ENCODE measurements at regions not wholly inside any gene's neighbourhood (a gene's known extent, or its start where the extent isn't known, plus 50 kb on each side); places are given as distances from the start of the nearest gene placed in this dataset.
"Not testable (repeated sequence)": the region's sequence is repeated elsewhere in the genome, so short reads cannot be mapped to it uniquely, and the experiment has no call there.

DNA sequence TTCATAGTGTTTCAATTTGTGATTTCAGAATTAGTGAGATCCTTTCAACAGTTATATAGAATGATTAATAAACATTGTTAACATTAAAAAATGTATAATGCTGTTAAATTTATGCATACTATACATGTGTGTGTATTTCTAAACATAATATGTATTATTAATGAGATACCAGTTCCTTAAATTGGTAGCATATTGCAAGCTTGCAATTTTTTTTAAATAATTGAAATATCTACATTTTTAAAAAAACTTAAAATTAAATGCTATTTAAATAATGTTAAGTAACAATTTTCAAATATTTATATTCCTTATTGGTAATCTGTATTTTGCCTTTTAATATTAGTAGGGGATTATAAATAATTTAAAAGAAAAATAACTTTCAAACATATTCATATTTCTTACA is 1479.5 kb upstream of the PCDH7 start:
- no peak for DNase-seq

- DNase-seq = no peak
Measured at GRCh38 chr4:29243054-29243453, 1477.1 kb upstream of the PCDH7 start.

DNA sequence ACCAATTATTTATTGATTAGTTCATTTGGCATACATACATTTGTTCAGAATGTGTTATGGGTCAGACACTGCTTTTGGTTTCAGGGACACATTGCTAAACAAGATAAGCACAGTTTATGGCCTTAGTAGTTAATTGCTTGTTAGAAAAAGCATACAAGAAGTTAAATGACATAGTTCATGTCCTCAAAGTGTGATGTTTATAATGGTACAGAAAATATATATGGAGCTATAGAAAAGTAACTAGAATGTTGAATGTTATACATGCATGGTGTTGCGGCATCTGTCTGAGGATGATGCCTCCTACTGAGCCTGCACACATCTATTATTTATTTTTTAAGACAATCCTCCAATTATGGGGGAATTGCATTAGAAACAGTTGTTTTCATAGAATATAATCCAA is 1476.3 kb upstream of the PCDH7 start:
- no peak for DNase-seq

DNA sequence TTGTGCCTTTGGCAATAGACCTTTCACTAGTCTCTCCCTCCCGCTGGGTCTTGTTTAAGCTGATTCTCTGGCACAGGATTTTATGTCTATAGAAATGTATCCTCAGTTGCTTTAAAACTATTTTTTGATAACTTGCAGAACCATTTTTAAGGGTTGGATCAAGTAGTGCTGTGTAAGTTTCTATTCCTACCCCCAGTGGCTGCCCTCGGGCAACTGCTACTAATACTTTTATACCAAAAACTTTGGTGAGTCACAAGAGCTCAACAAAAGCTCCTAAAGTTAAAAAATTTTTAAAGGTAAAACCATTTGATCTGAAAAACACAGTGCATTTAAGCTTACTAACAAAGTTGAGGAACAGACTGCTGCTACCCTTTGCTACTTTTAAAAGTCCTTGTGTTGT is 1460.6 kb upstream of the PCDH7 start:
- no peak for DNase-seq

GRCh38 chr4:29262986-29263385 is 1457.2 kb upstream of the PCDH7 start:
- no peak for DNase-seq

DNA sequence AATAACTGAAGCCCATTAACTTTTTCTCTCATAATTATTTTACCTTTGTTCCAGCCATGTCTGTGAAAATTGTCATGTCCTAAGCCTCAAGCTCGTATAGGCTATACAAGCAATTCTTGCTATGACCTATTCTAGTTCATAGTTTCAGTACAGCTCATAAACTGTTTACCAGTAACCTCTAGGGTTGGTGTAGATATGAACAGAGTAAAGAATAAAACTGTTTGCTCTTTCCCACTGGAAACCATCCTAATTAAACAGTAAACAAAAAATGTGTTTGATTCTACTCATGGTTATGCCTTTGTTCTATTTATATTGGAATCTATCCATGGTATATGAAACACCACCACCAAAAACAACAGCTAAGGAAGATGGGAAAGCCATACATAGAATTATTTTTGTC is 1444.0 kb upstream of the PCDH7 start:
- no peak for DNase-seq

- no peak for DNase-seq
Measured at GRCh38 chr4:29277381-29277780, 1442.8 kb upstream of the PCDH7 start.

DNA sequence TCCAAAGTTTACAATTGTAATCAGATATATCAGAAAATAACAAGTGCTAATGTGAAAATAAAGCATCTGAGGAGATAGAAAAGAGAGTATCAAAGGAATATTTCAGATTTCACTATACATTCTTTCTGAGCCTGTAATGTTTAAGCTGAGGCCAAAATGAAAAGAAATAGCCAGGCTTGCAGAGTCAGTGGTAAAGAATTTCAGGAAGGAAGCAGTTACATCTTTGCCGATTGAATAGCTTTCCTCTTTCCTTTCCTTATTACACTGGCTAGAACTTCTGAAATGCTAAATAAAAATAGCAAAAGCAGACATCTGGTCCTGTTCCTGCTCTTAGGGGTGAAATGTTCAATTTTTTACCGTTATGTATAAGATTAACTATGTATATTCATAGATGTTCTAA is 1441.6 kb upstream of the PCDH7 start:
- DNase-seq = no peak

- DNase-seq = no peak
Measured at GRCh38 chr4:29289118-29289517, 1431.1 kb upstream of the PCDH7 start.

DNA sequence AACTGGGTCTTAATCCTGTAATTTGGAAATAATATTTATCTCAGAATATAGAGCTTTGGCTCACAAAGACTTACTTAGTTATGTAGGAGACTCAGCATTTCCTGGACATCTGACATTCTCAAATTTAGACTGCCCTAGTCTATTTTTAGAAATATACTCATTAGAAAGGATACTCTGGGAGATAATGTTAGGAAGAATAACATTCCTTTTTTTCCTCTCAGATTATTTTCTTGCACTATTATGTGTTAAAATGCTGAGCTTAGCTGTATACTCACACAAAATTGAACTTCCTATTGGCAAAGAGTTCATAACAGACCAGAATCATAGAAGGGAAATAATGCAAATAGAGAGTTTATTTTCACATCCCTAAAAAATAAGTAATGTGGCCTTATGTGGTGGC is 1424.9 kb upstream of the PCDH7 start:
- DNase-seq = no peak

GRCh38 chr4:29304595-29304994 is 1415.6 kb upstream of the PCDH7 start:
- no peak for DNase-seq

DNA sequence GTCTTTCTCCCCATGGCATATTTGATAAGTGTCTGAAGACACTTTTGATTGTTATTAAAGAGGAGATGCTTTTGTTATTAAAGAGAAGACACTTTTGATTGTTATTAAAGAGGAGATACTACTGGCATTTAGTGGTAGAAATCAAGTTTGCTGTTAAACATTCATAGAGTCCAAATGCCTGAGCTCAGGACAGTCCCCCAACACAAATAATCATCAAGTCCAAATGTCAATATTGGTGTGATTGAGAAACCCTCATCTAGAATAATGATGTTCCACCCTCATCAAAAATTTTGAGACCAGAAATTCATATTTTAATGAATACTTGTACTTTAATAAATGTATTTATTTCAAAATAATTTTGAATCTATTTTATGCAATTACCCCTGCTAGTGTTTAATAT is 1412.9 kb upstream of the PCDH7 start:
- no peak for DNase-seq

DNA sequence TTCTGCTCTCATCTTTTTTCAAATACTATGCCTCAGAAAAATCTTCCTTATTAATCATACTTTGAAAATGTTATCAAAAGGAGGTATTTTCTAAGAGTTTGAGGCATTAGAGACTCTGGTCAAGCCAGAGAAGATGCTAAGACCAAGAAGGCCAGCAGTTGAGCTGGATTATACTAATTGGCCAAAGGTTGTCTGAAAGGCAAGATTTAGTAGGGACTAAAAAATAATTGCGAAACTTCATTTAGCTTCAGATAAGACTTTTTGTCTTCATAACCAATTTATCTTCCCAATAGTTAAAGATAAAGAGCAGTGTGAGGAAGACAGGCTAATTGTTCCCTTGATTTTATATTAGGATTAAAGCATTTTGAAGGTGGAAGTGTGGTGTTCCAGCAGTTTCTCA is 1412.4 kb upstream of the PCDH7 start:
- no peak for DNase-seq

- no peak for DNase-seq
Measured at GRCh38 chr4:29309050-29309449, 1411.1 kb upstream of the PCDH7 start.

DNA sequence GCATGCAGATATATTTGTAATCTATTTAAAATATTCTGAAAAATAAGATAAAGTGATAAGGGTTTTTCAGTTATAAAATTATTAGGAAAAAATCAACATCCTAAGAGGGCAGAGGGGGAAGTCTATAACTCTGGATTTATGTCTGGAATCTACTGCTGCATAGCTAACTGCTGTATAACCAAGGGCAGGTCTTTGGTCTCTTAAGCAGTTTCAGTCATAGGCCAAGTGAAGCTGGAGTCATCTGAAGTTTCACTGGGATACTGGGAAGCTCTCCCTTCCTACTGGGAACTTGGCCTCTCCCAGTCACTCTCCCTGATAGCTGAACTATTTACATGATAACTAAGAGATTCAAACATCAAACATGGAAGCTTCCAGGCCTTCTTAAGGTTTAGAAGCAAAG is 1409.9 kb upstream of the PCDH7 start:
- DNase-seq = no peak

GRCh38 chr4:29311247-29311646 is 1408.9 kb upstream of the PCDH7 start:
- DNase-seq = no peak

DNA sequence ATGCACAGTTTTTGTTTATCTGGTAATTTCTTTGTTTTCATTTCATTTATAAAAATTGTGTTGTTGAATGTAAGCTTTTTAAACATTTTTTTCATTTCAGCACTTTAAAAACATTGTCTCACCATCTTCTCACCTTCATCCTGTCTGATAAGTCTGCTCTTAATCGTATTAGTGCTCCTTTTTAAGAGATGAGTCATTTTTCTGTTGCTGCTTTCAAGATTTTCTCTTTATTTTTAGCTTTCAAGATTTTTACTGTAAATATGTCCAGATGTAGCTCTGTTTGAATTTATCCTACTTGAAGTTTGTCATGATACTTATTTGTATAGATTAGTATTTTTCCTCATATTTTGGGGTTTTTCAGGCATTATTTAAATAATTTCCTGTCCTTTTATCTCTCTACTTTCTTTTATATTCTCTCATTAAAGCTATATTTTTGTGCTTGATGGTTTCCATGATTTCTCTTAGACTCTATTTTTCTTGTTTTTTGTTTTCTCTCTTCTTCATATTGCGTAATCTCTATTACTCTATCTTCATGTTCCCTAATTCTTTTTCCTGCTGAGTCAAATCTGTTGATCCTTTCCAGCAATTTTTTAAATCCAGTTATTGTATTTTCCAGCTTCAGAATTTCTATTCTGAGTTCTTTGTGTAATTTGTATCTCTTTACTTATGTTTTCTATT is 1400.4 kb upstream of the PCDH7 start:
- no peak for DNase-seq

DNA sequence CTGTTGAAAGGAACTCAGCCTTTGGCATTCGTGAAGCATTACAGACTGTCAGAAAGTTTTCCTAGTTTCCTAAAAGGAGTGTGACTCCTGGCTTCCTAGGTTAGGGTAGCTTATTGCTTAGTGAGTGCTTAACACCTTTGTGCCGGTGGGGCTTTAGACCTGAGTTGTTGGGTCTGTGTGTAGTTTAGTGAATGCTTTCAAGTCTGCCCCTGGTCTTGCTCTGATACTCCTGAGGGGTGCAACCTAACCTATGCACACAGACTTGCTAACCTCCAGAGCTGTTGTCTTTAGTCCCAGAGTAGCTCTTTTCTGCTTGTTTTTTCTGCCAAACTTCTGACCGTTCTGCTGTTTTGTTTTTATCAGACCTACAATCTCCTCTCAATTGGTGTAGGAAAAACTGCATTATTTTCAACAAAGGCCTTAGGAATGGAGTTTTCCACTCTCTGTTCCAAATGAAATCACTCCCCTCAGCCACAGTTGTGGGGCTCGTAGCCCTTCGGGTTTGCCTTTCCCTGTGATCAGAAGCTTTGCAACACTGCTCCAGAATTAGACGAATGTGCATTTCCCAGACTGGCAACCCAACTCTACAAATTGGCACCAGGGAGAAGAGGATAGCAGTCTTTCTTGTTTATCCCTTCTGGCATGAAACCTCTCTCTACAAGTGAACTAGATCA is 1399.1 kb upstream of the PCDH7 start:
- no peak for DNase-seq

DNA sequence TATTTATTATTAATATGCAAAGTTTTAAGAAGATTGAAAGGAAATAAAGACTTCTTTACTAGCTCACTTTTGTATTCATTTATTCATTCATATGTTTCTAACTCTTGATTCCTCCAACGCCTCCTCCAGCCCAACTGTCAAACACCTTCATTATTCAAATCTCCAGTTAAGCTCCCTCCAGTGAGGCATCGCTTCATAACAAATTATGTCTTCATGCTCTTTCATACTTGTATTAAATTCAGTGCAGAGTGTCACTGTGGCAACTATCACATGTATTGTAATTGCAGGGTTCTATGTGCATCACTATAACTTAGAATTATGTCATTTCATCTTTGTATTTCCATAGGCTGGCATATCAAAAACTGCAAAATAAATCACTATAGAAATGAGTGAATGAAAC is 1394.2 kb upstream of the PCDH7 start:
- no peak for DNase-seq

- no peak for DNase-seq
Measured at GRCh38 chr4:29326816-29327215, 1393.4 kb upstream of the PCDH7 start.

DNA sequence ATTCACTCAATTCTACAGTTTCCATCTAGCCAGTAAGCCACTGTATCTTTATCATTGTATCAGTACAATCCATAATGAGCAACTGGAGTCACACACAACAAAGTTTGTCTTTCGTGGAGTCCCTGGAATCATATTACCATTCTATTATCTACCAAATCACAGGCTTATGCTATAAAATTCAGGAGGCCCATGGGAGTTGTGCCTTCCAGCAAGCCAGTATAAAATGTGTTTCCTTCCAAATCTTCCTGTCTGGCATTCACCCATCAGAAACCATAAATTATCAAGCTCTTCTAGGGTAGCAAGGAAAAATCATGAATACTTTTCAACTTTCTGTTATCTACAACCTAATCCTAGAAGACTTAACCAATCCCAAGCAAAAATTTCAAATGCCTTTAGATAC is 1383.3 kb upstream of the PCDH7 start:
- no peak for DNase-seq

DNA sequence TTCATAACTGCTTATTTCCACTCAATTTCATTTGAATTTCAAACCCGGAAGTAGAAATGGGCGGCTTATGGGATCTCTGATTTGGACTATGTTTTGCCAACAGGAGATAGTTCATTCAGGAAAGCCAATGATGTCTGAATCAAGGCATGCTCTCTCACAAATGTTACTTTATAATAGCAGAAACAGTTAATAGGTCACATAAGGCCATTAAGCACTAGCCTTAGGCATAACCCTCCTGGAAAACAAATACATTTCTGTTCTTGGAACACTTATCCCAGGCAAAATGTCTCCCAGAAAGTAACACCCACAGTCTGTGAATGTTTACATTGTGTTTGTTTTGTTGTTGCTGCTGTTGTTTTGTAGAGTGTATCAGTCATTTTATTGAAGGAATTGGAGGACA is 1347.2 kb upstream of the PCDH7 start:
- DNase-seq = no peak

DNA sequence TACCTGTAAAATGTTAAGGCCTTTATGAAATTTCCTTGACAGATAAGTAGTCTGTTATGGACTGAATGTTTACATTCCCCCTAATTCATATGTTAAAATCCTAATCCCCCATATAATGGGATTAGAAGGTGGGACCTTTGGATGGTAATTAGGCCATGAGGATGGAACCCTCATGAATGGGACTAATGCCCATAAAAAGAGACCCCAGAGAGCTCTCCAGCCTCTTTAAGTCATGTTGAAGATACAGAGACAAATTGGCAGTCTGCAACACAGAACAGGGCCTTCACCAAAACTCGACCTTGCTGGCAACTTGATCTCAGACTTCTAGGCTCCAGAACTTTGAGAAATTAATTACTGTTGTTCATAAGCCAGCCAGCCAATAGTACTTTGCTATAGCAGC is 1344.5 kb upstream of the PCDH7 start:
- no peak for DNase-seq

- DNase-seq = not testable (repeated sequence)
Measured at GRCh38 chr4:29378237-29378636, 1341.9 kb upstream of the PCDH7 start.

- no peak for DNase-seq
Measured at GRCh38 chr4:29390921-29391320, 1329.2 kb upstream of the PCDH7 start.
